ENCODE measurements at regions not wholly inside any gene's neighbourhood (a gene's known extent, or its start where the extent isn't known, plus 50 kb on each side); places are given as distances from the start of the nearest gene placed in this dataset.
A peak's percentile ranks its signal among the peaks of the same experiment; 100 is the strongest.

GRCh38 chr15:77944002-77944867, 133.3 kb downstream of the TBC1D2B start (continued):
- TF ChIP-seq PAXIP1 (CRISPR knock-in tag; conservative IDR thresholded peaks at IDR 0.05), result peak; percentile 81

GRCh38 chr15:77942611-77943211, 134.8 kb downstream of the TBC1D2B start:
- H3K4me3 ChIP-seq (replicated peaks in 1 of 3; ENCODE audit: insufficient read depth in 1 of 3, low read depth in 2 of 3, low read length in 3 of 3), result peak overlapping the region; percentile 35 to 68 (median 42); a peak in 5 of 6 replicates
- no peaks in the 10 kb centered on the region for H3K36me3 ChIP-seq (replicated peaks in 1 of 2; ENCODE audit: control insufficient read depth in 1 of 2, insufficient read depth in 2 of 2, low read length in 2 of 2)
- POLR2A ChIA-PET, result no interaction called here
- no TSS peak for BruUV-seq (replicated peaks)
- peak; percentile 54 for ATAC-seq
- peak overlapping the region; percentile 68 for H3K9ac ChIP-seq (ENCODE audit: insufficient read depth, low read depth, low read length)
- H3K9me3 ChIP-seq (ENCODE audit: low read length), result no peaks in the 10 kb centered on the region
- 4% methylated on average over 6 of the region's 6 CpGs for WGBS (ENCODE audit: low lambda C conversion rate)
- FAIRE-seq, result peak; percentile 63
- peaks cover 53% of the 10 kb centered on the region for H3K4me1 ChIP-seq (ENCODE audit: insufficient read depth, low read length)
- peaks cover 3% of the 10 kb centered on the region for H3K79me2 ChIP-seq (ENCODE audit: insufficient read depth, low read length)
- intact Hi-C loops (cut with micrococcal nuclease; ENCODE audit: unreplicated experiment) (no loop called here), in situ Hi-C loops (cut with HindIII; ENCODE audit: extremely low pct_ligation_motif_present, low pct_unique_long_range_greater_than_20kb) (no loop called here)
- H3K4me2 ChIP-seq (ENCODE audit: low read depth, low read length), result peak overlapping the region; percentile 82
- H2AFZ ChIP-seq (ENCODE audit: low read length), result no peak overlapping the region
- peak; percentile 73 for DNase-seq (ENCODE audit: low spot score)
- H3K27ac ChIP-seq (ENCODE audit: extremely low read length, insufficient read depth, low read length), result peak overlapping the region; percentile 95
- H3K27me3 ChIP-seq (ENCODE audit: control insufficient read depth in 1 of 2, insufficient read depth in 2 of 2, low read length in 2 of 2), result no peaks in the 10 kb centered on the region
- CTCF ChIA-PET (ENCODE audit: low intra/inter-chr PET ratio, low total read pairs), result no interaction called here
- H4K20me1 ChIP-seq (ENCODE audit: insufficient read depth, low read length), result no peaks in the 10 kb centered on the region
- TF ChIP-seq ATF4 (CRISPR knock-in tag; IDR thresholded peaks at IDR 0.05) (no peak), THAP9 (CRISPR knock-in tag; IDR thresholded peaks at IDR 0.05; ENCODE audit: borderline replicate concordance) (no peak), ARNTL (CRISPR knock-in tag; IDR thresholded peaks at IDR 0.05) (0 out of 2 replicates have a peak, but pooled peaks have one; percentile 42), NCOR1 (IDR thresholded peaks at IDR 0.05; ENCODE audit: borderline replicate concordance, low read length) (0 out of 2 replicates have a peak, but pooled peaks have one; percentile 21), HNF4A (CRISPR knock-in tag; IDR thresholded peaks at IDR 0.05) (peak; percentile 77), RBFOX2 (IDR thresholded peaks at IDR 0.05; ENCODE audit: low read depth, low read length) (0 out of 2 replicates have a peak, but pooled peaks have one; percentile 33), TCF7L2 (IDR thresholded peaks at IDR 0.05; ENCODE audit: low read depth, low read length) (no peak), AHR (CRISPR knock-in tag; IDR thresholded peaks at IDR 0.05) (no peak), CEBPG (CRISPR knock-in tag; IDR thresholded peaks at IDR 0.05) (peak; percentile 55; the same call in 1 of the 2 replicates), SKIL (CRISPR knock-in tag; IDR thresholded peaks at IDR 0.05; ENCODE audit: borderline replicate concordance) (peak; percentile 35; the same call in 1 of the 2 replicates)
